ENCODE measurements at regions not wholly inside any gene's neighbourhood (a gene's known extent, or its start where the extent isn't known, plus 50 kb on each side); places are given as distances from the start of the nearest gene placed in this dataset.

DNA sequence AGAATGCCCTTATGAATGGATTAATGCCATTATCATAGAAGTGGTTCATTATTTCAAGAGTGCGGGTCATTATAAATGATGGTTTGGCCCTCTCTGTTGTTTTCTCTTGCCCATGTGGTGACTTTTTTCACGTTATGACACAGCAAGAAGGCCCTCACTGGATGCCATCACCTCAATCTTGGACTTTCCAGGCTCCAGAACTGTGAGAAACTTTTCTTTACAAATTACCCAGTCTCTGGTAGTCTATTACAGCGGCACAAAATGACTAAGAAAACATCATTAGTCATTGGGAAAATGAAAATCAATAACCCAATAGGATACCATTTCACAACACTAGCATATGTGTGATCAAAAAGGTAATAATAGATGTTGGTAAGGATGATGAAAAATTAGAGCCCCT lies 119.0 kb upstream of the LPP start:
- CTCF ChIA-PET, result no interaction called here
- H3K4me3 ChIP-seq (ENCODE audit: low read depth, low read length), result no peak overlapping the region
- Mint-ChIP-seq H3K4me1 (ENCODE audit: low read depth, unreplicated experiment) (peaks cover 31% of the 10 kb centered on the region), H3K9me3 (ENCODE audit: unreplicated experiment) (no peaks in the 10 kb centered on the region), H3K36me3 (ENCODE audit: insufficient read depth, unreplicated experiment) (no peaks in the 10 kb centered on the region), H3K27me3 (ENCODE audit: insufficient read depth, unreplicated experiment) (no peaks in the 10 kb centered on the region), H3K27ac (ENCODE audit: unreplicated experiment) (no peak overlapping the region), H3K4me3 (ENCODE audit: unreplicated experiment) (no peak overlapping the region)
- TF ChIP-seq, protein P1, sequence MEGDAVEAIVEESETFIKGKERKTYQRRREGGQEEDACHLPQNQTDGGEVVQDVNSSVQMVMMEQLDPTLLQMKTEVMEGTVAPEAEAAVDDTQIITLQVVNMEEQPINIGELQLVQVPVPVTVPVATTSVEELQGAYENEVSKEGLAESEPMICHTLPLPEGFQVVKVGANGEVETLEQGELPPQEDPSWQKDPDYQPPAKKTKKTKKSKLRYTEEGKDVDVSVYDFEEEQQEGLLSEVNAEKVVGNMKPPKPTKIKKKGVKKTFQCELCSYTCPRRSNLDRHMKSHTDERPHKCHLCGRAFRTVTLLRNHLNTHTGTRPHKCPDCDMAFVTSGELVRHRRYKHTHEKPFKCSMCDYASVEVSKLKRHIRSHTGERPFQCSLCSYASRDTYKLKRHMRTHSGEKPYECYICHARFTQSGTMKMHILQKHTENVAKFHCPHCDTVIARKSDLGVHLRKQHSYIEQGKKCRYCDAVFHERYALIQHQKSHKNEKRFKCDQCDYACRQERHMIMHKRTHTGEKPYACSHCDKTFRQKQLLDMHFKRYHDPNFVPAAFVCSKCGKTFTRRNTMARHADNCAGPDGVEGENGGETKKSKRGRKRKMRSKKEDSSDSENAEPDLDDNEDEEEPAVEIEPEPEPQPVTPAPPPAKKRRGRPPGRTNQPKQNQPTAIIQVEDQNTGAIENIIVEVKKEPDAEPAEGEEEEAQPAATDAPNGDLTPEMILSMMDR (IDR thresholded peaks at IDR 0.05; ENCODE audit: insufficient read depth in 1 of 2, low read depth in 1 of 2, low read length in 1 of 2, severe bottlenecking in 1 of 2, unreplicated experiment in 1 of 2), result no peak
- no peaks in the 10 kb centered on the region for H3K36me3 ChIP-seq (ENCODE audit: control insufficient read depth, insufficient read depth, low read length)
- H3K4me1 ChIP-seq, result peaks cover 34% of the 10 kb centered on the region
- 0 out of 2 replicates have a peak, but pooled peaks cover 3% of the 10 kb centered on the region for H3K9me3 ChIP-seq
- BruUV-seq (replicated peaks), result no TSS peak
- POLR2A ChIA-PET, result no interaction called here
- DNase-seq, result no peak
- H3K27me3 ChIP-seq (replicated peaks; ENCODE audit: control insufficient read depth, insufficient read depth, low read length), result no peaks in the 10 kb centered on the region
- intact Hi-C loops (cut with micrococcal nuclease; ENCODE audit: unreplicated experiment), result no loop called here

DNA sequence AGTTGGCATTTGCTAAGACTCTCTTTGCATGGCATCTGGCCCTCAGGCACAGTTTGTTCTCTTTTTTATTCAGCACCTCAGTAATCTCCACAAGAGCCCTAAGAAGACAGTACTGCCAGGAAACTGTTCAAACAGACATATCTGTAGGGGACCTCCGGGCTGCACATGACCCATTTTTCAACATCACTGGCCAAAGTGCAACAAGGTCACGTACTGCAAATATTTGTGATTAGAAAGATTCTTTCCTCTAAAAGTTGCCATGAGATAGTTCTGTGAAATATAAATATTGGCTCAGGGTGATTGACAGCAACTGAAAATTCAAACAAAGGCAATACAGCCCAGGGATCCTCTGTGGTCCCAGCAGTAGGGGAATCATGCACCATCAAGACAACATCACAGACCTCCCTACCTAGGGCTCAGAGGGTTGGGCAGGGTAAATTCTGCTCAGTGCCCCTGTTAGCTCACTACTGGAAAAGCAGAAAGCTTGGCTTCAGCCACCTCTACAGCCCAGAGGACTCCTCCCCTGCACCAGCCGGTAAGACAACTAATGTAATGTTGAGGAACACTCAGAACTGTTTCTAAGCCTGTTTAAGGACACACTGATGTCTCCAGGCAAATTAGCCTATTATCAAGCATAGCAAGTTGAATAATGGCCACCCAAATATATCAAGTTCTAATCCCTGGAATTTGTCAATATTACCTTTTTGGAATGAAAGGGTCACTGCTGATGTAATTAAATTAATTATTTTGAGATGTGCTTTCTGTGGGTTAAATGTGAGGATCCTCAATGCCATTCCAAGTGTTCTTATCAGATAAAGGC lies 117.4 kb upstream of the LPP start:
- POLR2A ChIA-PET, result interaction anchor here (0.6 to 1.0 kb wide), 2 partner anchors 117 to 595 kb away, joined by 3 to 4 read pairs; partner anchors contain the start of gene LPP
- peaks cover 34% of the 10 kb centered on the region for H3K4me1 ChIP-seq
- Mint-ChIP-seq H3K4me1 (ENCODE audit: low read depth, unreplicated experiment) (peaks cover 31% of the 10 kb centered on the region), H3K27ac (ENCODE audit: unreplicated experiment) (peak overlapping the region; percentile 53), H3K27me3 (ENCODE audit: insufficient read depth, unreplicated experiment) (no peaks in the 10 kb centered on the region), H3K36me3 (ENCODE audit: insufficient read depth, unreplicated experiment) (peaks cover 4% of the 10 kb centered on the region), H3K4me3 (ENCODE audit: unreplicated experiment) (peak overlapping the region; percentile 40), H3K9me3 (ENCODE audit: unreplicated experiment) (no peaks in the 10 kb centered on the region)
- CTCF ChIA-PET, result interaction anchor here (0.6 to 1.0 kb wide), 2 partner anchors 227 to 296 kb away, joined by 3 read pairs; no protein-coding TSS in a partner anchor
- H3K4me3 ChIP-seq (ENCODE audit: low read depth, low read length), result no peak overlapping the region
- BruUV-seq (replicated peaks), result no TSS peak
- no peaks in the 10 kb centered on the region for H3K27me3 ChIP-seq (replicated peaks; ENCODE audit: control insufficient read depth, insufficient read depth, low read length)
- H3K9me3 ChIP-seq, result 0 out of 2 replicates have a peak, but pooled peaks cover 3% of the 10 kb centered on the region
- intact Hi-C loops (cut with micrococcal nuclease; ENCODE audit: unreplicated experiment), result loop anchor here (1.0 to 2.0 kb wide), 16 partner anchors 15 to 918 kb away; partner anchors contain the start of gene BCL6
- TF ChIP-seq, protein P1 (IDR thresholded peaks at IDR 0.05; ENCODE audit: insufficient read depth in 1 of 2, low read depth in 1 of 2, low read length in 1 of 2, severe bottlenecking in 1 of 2, unreplicated experiment in 1 of 2), result no peak
- H3K36me3 ChIP-seq (ENCODE audit: control insufficient read depth, insufficient read depth, low read length), result no peaks in the 10 kb centered on the region
- DNase-seq, result peak; percentile 85 to 90

DNA sequence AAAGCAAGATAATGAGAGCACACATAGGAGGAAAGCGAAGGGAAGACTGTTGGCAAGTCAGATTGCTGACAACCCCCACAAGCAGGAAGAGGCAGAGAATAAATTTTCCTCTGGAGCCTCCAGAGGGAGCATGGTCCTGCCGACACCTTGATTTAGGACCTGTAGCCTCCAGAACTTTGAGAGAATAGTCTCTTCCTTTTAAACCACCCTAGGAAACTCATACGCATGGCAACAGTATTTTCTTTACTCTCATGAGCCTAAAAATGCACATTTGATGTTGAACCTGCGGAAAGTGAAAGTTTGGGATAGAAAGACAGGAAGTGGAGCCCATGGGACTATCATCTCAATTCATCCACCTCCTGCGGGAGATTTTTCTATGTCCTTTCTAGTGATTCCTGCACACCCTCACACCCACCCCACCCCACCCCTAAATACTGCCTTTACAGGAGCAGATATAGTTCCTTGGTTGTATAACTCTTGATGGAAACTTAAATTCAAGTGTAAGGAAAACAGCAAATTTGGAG lies 116.7 kb upstream of the LPP start:
- POLR2A ChIA-PET, result interaction anchor here (0.6 to 1.0 kb wide), 2 partner anchors 116 to 594 kb away, joined by 3 to 4 read pairs; partner anchors contain the start of gene LPP
- Mint-ChIP-seq H3K4me3 (ENCODE audit: unreplicated experiment) (peak overlapping the region; percentile 40), H3K4me1 (ENCODE audit: low read depth, unreplicated experiment) (peaks cover 31% of the 10 kb centered on the region), H3K9me3 (ENCODE audit: unreplicated experiment) (no peaks in the 10 kb centered on the region), H3K27me3 (ENCODE audit: insufficient read depth, unreplicated experiment) (no peaks in the 10 kb centered on the region), H3K36me3 (ENCODE audit: insufficient read depth, unreplicated experiment) (peaks cover 4% of the 10 kb centered on the region), H3K27ac (ENCODE audit: unreplicated experiment) (peak overlapping the region; percentile 53)
- no peak overlapping the region for H3K4me3 ChIP-seq (ENCODE audit: low read depth, low read length)
- TF ChIP-seq, protein P1 (IDR thresholded peaks at IDR 0.05; ENCODE audit: insufficient read depth in 1 of 2, low read depth in 1 of 2, low read length in 1 of 2, severe bottlenecking in 1 of 2, unreplicated experiment in 1 of 2), result peak; percentile 51 to 77
- peaks cover 34% of the 10 kb centered on the region for H3K4me1 ChIP-seq
- intact Hi-C loops (cut with micrococcal nuclease; ENCODE audit: unreplicated experiment), result loop anchor here (1.0 to 2.0 kb wide), 6 partner anchors 16 to 918 kb away; no protein-coding TSS in a partner anchor
- no peaks in the 10 kb centered on the region for H3K36me3 ChIP-seq (ENCODE audit: control insufficient read depth, insufficient read depth, low read length)
- BruUV-seq (replicated peaks), result no TSS peak
- peak; percentile 82 to 88 for DNase-seq
- CTCF ChIA-PET, result interaction anchor here (0.5 to 1.0 kb wide), 2 partner anchors 296 to 916 kb away, joined by 3 read pairs; no protein-coding TSS in a partner anchor
- 0 out of 2 replicates have a peak, but pooled peaks cover 3% of the 10 kb centered on the region for H3K9me3 ChIP-seq
- H3K27me3 ChIP-seq (replicated peaks; ENCODE audit: control insufficient read depth, insufficient read depth, low read length), result no peaks in the 10 kb centered on the region

Data from Caco-2 (cell line).